GM12874 (cell line): ENCODE measurements at regions not wholly inside any gene's neighbourhood (a gene's known extent, or its start where the extent isn't known, plus 50 kb on each side); places are given as distances from the start of the nearest gene placed in this dataset.

Experiments used
- TF ChIP-seq, protein P1 (sequence below): IDR thresholded peaks from 2 replicates; pipeline ENCODE4 v1.5.1; 2011; ENCODE audit warnings: low read depth, mild to moderate bottlenecking, control low read depth, low read length, moderate library complexity; ENCODE audit not compliant: insufficient read depth

DNA sequence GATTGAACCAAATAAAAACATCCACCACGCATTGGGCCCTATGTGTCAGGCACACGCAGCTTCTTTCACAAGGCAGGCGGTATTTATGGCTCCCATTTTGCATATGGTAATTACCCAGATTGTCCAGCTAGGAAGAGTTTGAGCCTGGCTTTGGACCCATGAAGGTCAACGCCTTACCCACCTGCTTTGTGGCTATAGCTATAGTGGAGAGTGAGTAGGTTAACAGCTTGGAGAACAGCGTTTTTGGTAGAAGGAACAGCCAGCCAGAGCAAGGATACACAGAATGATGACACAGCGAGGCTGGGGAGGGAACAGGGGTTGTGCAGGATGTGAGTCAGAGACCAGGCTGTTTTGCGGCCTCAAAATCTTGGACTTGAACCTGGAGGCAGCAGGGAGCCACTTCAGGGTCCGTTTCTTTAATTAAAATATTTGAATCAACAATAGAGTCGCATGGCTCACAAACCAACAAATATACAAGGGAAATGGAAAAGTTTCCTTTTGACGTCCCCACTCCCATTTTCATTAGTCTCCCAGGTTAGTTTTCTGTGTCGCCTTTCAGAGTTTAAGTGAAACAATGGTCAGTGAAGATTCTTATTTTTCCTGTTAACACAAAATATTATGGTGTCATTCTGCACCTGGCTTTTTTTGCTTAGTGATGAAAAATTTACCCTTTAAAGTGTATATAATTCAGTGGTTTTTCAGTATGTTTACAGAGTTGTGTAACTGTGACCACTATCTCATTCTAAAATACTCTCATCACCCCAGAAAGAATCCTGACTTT, 118.2 kb upstream of the STX18 start:
- TF ChIP-seq, protein P1, sequence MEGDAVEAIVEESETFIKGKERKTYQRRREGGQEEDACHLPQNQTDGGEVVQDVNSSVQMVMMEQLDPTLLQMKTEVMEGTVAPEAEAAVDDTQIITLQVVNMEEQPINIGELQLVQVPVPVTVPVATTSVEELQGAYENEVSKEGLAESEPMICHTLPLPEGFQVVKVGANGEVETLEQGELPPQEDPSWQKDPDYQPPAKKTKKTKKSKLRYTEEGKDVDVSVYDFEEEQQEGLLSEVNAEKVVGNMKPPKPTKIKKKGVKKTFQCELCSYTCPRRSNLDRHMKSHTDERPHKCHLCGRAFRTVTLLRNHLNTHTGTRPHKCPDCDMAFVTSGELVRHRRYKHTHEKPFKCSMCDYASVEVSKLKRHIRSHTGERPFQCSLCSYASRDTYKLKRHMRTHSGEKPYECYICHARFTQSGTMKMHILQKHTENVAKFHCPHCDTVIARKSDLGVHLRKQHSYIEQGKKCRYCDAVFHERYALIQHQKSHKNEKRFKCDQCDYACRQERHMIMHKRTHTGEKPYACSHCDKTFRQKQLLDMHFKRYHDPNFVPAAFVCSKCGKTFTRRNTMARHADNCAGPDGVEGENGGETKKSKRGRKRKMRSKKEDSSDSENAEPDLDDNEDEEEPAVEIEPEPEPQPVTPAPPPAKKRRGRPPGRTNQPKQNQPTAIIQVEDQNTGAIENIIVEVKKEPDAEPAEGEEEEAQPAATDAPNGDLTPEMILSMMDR: no peak

DNA sequence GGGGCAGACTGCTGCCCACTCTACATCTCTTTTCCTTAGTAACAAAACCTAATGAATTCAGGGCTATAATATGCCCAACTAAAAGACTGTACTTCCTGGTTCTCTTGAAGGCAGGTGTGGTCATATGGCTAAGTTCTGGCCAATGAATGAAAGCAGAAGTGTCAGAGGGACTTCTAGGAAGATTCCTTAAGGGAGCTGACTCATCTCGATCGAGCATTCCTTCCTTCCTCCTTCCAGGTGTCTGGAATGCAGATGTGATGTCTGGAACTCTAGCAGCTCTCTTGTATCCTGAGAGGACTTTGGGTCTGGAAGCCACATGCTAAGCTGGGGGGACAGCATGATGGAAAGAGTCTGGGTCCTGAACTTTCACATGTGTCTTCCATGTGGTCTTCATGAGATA, 116.2 kb upstream of the STX18 start:
- TF ChIP-seq, protein P1: no peak

DNA sequence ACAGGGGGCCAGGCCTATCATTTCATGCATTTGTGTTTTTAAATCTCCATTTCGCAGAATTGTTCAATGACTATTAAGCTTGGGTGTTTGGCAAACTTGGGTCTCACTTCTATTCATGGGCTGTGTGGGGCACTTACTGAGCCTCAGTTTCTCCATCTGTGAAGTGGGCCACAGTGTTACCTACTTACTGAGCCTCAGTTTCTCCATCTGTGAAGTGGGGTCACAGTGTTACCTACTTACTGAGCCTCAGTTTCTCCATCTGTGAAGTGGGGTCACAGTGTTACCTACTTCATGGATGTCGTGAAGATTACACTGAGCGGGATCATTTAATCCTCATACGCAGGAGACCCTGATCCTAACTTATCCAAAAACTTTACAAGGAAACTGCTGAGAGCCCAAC, 115.1 kb upstream of the STX18 start:
- TF ChIP-seq, protein P1: no peak

DNA sequence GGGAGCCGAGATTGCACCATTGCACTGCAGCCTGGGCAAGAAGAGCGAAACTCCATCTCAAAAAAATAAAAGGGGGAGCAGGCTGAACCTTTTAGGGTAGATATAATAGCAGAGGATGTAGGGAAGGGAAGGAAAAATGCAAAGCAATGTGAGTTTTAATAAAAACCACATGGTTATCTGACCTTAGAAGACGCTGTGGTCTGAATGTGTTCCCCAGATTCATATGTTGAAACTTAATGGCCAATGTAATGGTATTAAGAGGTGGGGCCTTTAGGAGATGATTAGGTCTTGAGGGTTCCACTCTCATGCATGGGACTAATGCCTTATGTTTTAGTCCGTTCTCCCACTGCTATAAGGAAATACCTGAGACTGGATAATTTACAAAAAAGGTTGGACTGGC, 114.1 kb upstream of the STX18 start:
- TF ChIP-seq, protein P1: no peak

DNA sequence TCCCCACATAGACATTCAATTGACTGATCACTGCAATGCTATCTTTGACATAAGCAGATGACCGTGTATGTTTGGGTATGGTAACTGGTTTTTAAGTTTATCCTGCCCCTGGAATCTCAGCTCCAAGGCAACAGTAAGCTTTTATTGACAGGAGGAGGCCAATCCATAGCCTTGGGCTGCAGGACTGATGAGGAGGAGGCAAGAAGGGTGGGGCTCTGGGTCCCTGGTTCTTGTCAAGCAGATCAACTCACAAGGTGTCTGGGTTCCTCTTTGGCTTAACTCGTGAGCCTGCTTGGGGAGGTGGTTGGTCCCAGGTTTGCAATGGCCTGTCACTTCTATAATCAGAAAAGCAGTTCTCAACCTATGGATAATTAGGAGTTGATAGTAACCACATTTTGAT, 113.2 kb upstream of the STX18 start:
- TF ChIP-seq, protein P1: no peak

DNA sequence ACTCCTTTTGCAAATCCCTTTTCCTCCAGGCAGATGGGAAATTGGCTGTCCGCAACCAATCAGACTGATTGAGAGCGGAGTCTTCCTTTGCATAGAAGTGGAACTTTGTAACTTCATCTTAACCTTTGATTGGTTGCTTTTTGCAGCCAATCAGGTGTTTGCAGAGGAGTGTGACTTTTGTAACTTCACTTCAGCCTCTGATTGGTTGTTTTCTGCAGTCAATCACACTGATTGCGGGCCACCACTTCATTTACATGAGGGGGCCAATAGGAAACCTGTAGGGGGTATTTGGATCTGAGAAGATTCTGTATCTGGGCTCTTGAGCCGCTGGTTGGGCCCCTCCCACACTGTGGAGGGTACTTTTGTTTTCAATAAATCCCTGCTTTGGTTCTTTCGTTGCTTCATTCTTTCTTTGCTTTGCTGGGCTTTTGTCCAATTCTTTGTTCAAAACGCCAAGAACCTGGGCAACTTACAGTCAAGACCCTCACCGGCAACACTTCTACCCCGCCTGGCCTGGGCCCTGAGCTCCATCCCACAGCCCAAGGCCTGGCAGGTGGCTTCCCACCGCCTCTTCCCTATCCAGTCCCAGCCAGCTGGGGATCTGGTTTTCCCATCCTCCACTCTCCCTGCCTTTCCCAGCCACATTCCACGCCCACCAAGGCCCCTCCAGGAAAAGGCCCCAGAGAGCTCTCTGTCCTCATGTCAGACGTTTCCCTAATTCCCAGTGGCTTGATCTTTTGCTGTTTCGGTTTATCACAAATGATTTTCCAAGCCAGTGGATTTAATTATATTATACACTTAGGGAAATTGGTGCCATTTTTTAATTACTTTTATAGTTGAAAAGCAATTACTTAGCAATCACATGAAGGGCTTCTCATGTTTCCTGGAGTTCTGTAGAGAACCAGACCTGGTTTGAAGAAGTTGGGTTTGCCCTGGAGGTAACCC, 110.2 kb upstream of the STX18 start:
- TF ChIP-seq, protein P1: no peak

DNA sequence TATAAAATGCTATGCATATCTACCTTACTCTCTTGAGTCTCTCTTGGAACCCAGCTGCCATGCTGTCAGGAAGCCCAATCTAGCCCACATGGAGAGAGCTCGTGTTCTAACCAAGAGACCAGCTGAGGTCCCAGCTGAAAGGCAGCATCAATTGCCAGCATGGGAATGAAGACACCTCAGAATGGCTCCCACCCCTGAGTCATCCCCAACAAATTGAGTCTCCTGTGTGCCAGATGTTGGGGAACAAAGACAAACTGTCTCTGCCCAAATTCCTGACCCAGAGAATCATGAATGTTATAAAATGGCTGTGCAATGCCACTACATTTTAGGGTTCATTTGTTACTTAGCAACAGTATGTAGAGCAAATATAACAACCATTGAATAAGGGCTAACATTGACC, 105.2 kb upstream of the STX18 start:
- TF ChIP-seq, protein P1: no peak
